GM19452 (cell line): ENCODE measurements at regions not wholly inside any gene's neighbourhood (a gene's known extent, or its start where the extent isn't known, plus 50 kb on each side); places are given as distances from the start of the nearest gene placed in this dataset.

Experiments used
- ATAC-seq: cut with Tn5 transposase; IDR thresholded peaks from one replicate; pipeline ENCODE4 v1.9.1; 2021; ENCODE audit not compliant: unreplicated experiment

- no peak for ATAC-seq
Observed at GRCh38 chr2:5950736-5951135, 258.6 kb downstream of the SOX11 start.

GRCh38 chr2:5951471-5951870, 259.3 kb downstream of the SOX11 start:
- no peak for ATAC-seq

- no peak for ATAC-seq
Observed at GRCh38 chr2:5953525-5953924, 261.3 kb downstream of the SOX11 start.

- no peak for ATAC-seq
Observed at GRCh38 chr2:5954509-5954908, 262.3 kb downstream of the SOX11 start.

- ATAC-seq = no peak
Observed at GRCh38 chr2:5955921-5956320, 263.7 kb downstream of the SOX11 start.

GRCh38 chr2:5959836-5960820, 267.9 kb downstream of the SOX11 start:
- ATAC-seq = no peak

- no peak for ATAC-seq
Observed at GRCh38 chr2:5967506-5967905, 275.3 kb downstream of the SOX11 start.

GRCh38 chr2:5969303-5969702, 277.1 kb downstream of the SOX11 start:
- no peak for ATAC-seq

- ATAC-seq = no peak
Observed at GRCh38 chr2:5970347-5970746, 278.2 kb downstream of the SOX11 start.

- ATAC-seq = no peak
Observed at GRCh38 chr2:5974477-5974876, 282.3 kb downstream of the SOX11 start.

GRCh38 chr2:5975401-5975800, 283.2 kb downstream of the SOX11 start:
- no peak for ATAC-seq

- ATAC-seq = no peak
Observed at GRCh38 chr2:5976531-5977065, 284.4 kb downstream of the SOX11 start.

GRCh38 chr2:5977477-5977876, 285.3 kb downstream of the SOX11 start:
- no peak for ATAC-seq

- no peak for ATAC-seq
Observed at GRCh38 chr2:5978131-5978751, 286.1 kb downstream of the SOX11 start.

GRCh38 chr2:5980450-5981190, 288.4 kb downstream of the SOX11 start:
- ATAC-seq = no peak

- ATAC-seq = no peak
Observed at GRCh38 chr2:5982193-5982902, 290.2 kb downstream of the SOX11 start.

- ATAC-seq = no peak
Observed at GRCh38 chr2:5982903-5983265, 290.7 kb downstream of the SOX11 start.

- no peak for ATAC-seq
Observed at GRCh38 chr2:5983511-5984272, 291.5 kb downstream of the SOX11 start.

- no peak for ATAC-seq
Observed at GRCh38 chr2:5984273-5984655, 292.1 kb downstream of the SOX11 start.

- ATAC-seq = no peak
Observed at GRCh38 chr2:5984946-5985345, 292.8 kb downstream of the SOX11 start.
